H1 (cell line): ENCODE measurements at regions not wholly inside any gene's neighbourhood (a gene's known extent, or its start where the extent isn't known, plus 50 kb on each side); places are given as distances from the start of the nearest gene placed in this dataset.

ENCODE experiments used
- CTCF ChIA-PET: fragments of 300-600 bp; sonication (Branson Sonifier 250); formaldehyde crosslinking; loops from one replicate; lab custom pipeline; 2021; ENCODE audit not compliant: partially characterized antibody; lab: Charles Lee
- POLR2A ChIA-PET: fragments of 300-600 bp; sonication (Branson Sonifier 250); formaldehyde crosslinking; loops from one replicate; lab custom pipeline; 2021; ENCODE audit warnings: inconsistent platforms; ENCODE audit not compliant: partially characterized antibody; lab: Charles Lee
- DNase-seq, 2 experiments: peaks; one replicate each; pipeline versions ENCODE4 v3.0.0 to v3.0.0-alpha.2; 2010 to 2022; ENCODE audit warnings: low spot score in 2 of 2, low read depth in 1 of 2, mixed read lengths in 1 of 2
- FAIRE-seq: peaks from 2 replicates; lab custom pipeline; 2011; peaks lifted over from hg19 to GRCh38; lab: Jason Lieb, UNC
- H2AFZ ChIP-seq: 2 replicates; pipeline ENCODE4 v1.8.1; 2012; ENCODE audit warnings: low read length, inconsistent platforms
- H2AK5ac ChIP-seq: 2 replicates; pipeline ENCODE4 v1.6.1; 2013; ENCODE audit warnings: low read depth, low read length
- H2BK120ac ChIP-seq: replicated peaks from 2 replicates; pipeline ENCODE3; 2013; ENCODE audit warnings: low read depth, low read length, inconsistent platforms
- H2BK12ac ChIP-seq: 2 replicates; pipeline ENCODE4 v1.6.1; 2013; ENCODE audit warnings: low read depth, low read length
- H2BK15ac ChIP-seq: 2 replicates; pipeline ENCODE4 v1.6.1; 2013; ENCODE audit warnings: low read length
- H2BK20ac ChIP-seq: 2 replicates; pipeline ENCODE4 v1.6.1; 2013; ENCODE audit warnings: low read length
- H2BK5ac ChIP-seq: 2 replicates; pipeline ENCODE4 v1.6.1; 2013; ENCODE audit warnings: low read depth, low read length
- H3K14ac ChIP-seq: 2 replicates; pipeline ENCODE4 v1.6.1; 2013; ENCODE audit warnings: inconsistent platforms; ENCODE audit not compliant: insufficient read length
- H3K18ac ChIP-seq: 2 replicates; pipeline ENCODE4 v1.6.1; 2013; ENCODE audit warnings: low read length; ENCODE audit errors: extremely low read depth
- H3K23ac ChIP-seq: 2 replicates; pipeline ENCODE4 v1.6.1; 2013; ENCODE audit warnings: inconsistent platforms; ENCODE audit not compliant: insufficient read length
- H3K23me2 ChIP-seq: 2 replicates; pipeline ENCODE4 v1.6.1; 2013; ENCODE audit warnings: low read depth, low read length
- H3K27ac ChIP-seq: 2 replicates; pipeline ENCODE4 v1.6.1; 2011; ENCODE audit warnings: low read depth, low read length, inconsistent platforms
- H3K27me3 ChIP-seq, 4 experiments: replicated peaks in 1 of 4; 1 replicate in 1 of 4; 2 replicates in 3 of 4; pipeline versions ENCODE4 v1.6.1 to v1.8.1; 2011 to 2013; ENCODE audit warnings: low read length in 3 of 4, mild to moderate bottlenecking in 3 of 4, inconsistent platforms in 2 of 4, mixed read lengths in 2 of 4, moderate library complexity in 1 of 4; ENCODE audit not compliant: control insufficient read depth in 3 of 4, insufficient read depth in 3 of 4; ENCODE audit errors: extremely low read depth in 1 of 4
- H3K36me3 ChIP-seq, 4 experiments: 2 replicates each; pipeline versions ENCODE4 v1.6.1 to v1.8.1; 2011 to 2013; ENCODE audit warnings: mild to moderate bottlenecking in 4 of 4, low read length in 3 of 4, moderate library complexity in 2 of 4, control low read depth in 1 of 4, inconsistent platforms in 1 of 4; ENCODE audit not compliant: insufficient read depth in 4 of 4, control insufficient read depth in 2 of 4
- H3K4ac ChIP-seq: replicated peaks from 2 replicates; pipeline ENCODE3; 2013; ENCODE audit warnings: low read length, low read depth, mixed read lengths, inconsistent platforms; ENCODE audit not compliant: insufficient read length
- H3K4me1 ChIP-seq, 4 experiments: replicated peaks in 1 of 4; 1 replicate in 1 of 4; 2 replicates in 3 of 4; pipeline versions ENCODE4 v1.6.1 to v1.8.1; 2011 to 2013; ENCODE audit warnings: low read length in 3 of 4, inconsistent platforms in 2 of 4, mixed read lengths in 1 of 4; ENCODE audit not compliant: insufficient read depth in 4 of 4, control insufficient read depth in 3 of 4
- H3K4me2 ChIP-seq, 2 experiments: 2 replicates each; pipeline versions ENCODE4 v1.6.1 to v1.8.1; 2011 to 2013; ENCODE audit warnings: low read depth in 2 of 2, low read length in 2 of 2, control low read depth in 1 of 2, inconsistent platforms in 1 of 2, mild to moderate bottlenecking in 1 of 2; ENCODE audit not compliant: insufficient read depth in 1 of 2
- H3K4me3 ChIP-seq, 4 experiments: fragments of 200-600, 300-600 bp in 1 of 4; sonication (generic), shearing (Covaris generic), sonication (Bioruptor Twin) in 1 of 4; 2 replicates each; pipeline versions ENCODE4 v1.5.1 to v1.8.1; 2011 to 2016; ENCODE audit warnings: low read length in 4 of 4, low read depth in 3 of 4, control low read depth in 2 of 4, inconsistent platforms in 2 of 4, mild to moderate bottlenecking in 2 of 4, mixed read lengths in 1 of 4, moderate library complexity in 1 of 4; ENCODE audit not compliant: insufficient read depth in 2 of 4; ENCODE audit errors: extremely low read depth in 1 of 4
- H3K56ac ChIP-seq: replicated peaks from 2 replicates; pipeline ENCODE3; 2013; ENCODE audit warnings: low read depth, mild to moderate bottlenecking, mixed read lengths, low read length, inconsistent platforms; ENCODE audit not compliant: insufficient read length
- H3K79me1 ChIP-seq: 2 replicates; pipeline ENCODE4 v1.6.1; 2013; ENCODE audit warnings: low read depth, low read length, control low read depth
- H3K79me2 ChIP-seq, 2 experiments: 2 replicates each; pipeline versions ENCODE4 v1.6.1 to v1.8.1; 2012 to 2013; ENCODE audit warnings: low read length in 2 of 2, mild to moderate bottlenecking in 2 of 2, inconsistent platforms in 1 of 2; ENCODE audit not compliant: insufficient read depth in 2 of 2, control insufficient read depth in 1 of 2
- H3K9ac ChIP-seq, 4 experiments: replicated peaks in 1 of 4; 1 replicate in 1 of 4; 2 replicates in 3 of 4; pipeline versions ENCODE4 v1.6.1 to v1.8.1; 2011 to 2013; ENCODE audit warnings: low read depth in 3 of 4, low read length in 3 of 4, control low read depth in 2 of 4, mild to moderate bottlenecking in 2 of 4, moderate library complexity in 2 of 4, inconsistent platforms in 1 of 4; ENCODE audit errors: extremely low read depth in 1 of 4
- H3K9me3 ChIP-seq, 2 experiments: 2 replicates each; pipeline versions ENCODE4 v1.6.1 to v1.8.1; 2012 to 2013; ENCODE audit warnings: mild to moderate bottlenecking in 2 of 2, moderate library complexity in 2 of 2, control low read depth in 1 of 2, inconsistent platforms in 1 of 2, low read depth in 1 of 2, low read length in 1 of 2, mixed read lengths in 1 of 2; ENCODE audit not compliant: insufficient read depth in 2 of 2
- H4K20me1 ChIP-seq, 2 experiments: replicated peaks in 1 of 2; 2 replicates each; pipeline versions ENCODE3 to v1.8.1; 2011 to 2013; ENCODE audit warnings: inconsistent platforms in 2 of 2, low read length in 2 of 2, mild to moderate bottlenecking in 1 of 2; ENCODE audit not compliant: insufficient read depth in 2 of 2, control insufficient read depth in 1 of 2
- H4K5ac ChIP-seq: 2 replicates; pipeline ENCODE4 v1.6.1; 2013; ENCODE audit warnings: low read length, low read depth, mixed read lengths, inconsistent platforms; ENCODE audit not compliant: insufficient read length
- H4K8ac ChIP-seq: 2 replicates; pipeline ENCODE4 v1.8.0; 2013; ENCODE audit warnings: mild to moderate bottlenecking, moderate library complexity, low read length, inconsistent platforms; ENCODE audit not compliant: insufficient read depth; ENCODE audit errors: extremely low read depth
- H4K91ac ChIP-seq: replicated peaks from 2 replicates; pipeline ENCODE3; 2013; ENCODE audit warnings: low read length, mixed read lengths, inconsistent platforms; ENCODE audit not compliant: insufficient read length
- ASH2L ChIP-seq: fragments of 200-600, 300-600 bp; sonication (generic); IDR thresholded peaks from one replicate; pipeline ENCODE4 v1.7.1; 2017; ENCODE audit warnings: low read length
- BCL11A ChIP-seq, 2 experiments: IDR thresholded peaks; one replicate each; pipeline ENCODE4 v1.6.1; 2011; ENCODE audit warnings: low read depth in 2 of 2, low read length in 2 of 2, mild to moderate bottlenecking in 2 of 2
- CBX8 ChIP-seq: fragments of 300-800, 300-1000 bp; sonication (generic); IDR thresholded peaks from 2 replicates; pipeline ENCODE4 v1.7.1; 2016; ENCODE audit warnings: low read depth, low read length, borderline replicate concordance
- CEBPB ChIP-seq: IDR thresholded peaks from 2 replicates; pipeline ENCODE4 v1.6.1; 2012; ENCODE audit warnings: low read depth, low read length
- GTF2F1 ChIP-seq: IDR thresholded peaks from 2 replicates; pipeline ENCODE4 v1.6.1; 2012; ENCODE audit warnings: low read depth, low read length, improper control_type of control experiment, borderline replicate concordance
- JUN ChIP-seq: IDR thresholded peaks from 2 replicates; pipeline ENCODE4 v1.6.1; 2011; ENCODE audit warnings: low read depth, mild to moderate bottlenecking, improper control_type of control experiment, low read length
- RBBP5 ChIP-seq: IDR thresholded peaks from 2 replicates; pipeline ENCODE4 v1.7.1; 2012; ENCODE audit warnings: low read depth, mild to moderate bottlenecking, inconsistent platforms, low read length, moderate library complexity, borderline replicate concordance
- RFX5 ChIP-seq: IDR thresholded peaks from 2 replicates; pipeline ENCODE4 v1.6.1; 2011; ENCODE audit warnings: low read depth, low read length, improper control_type of control experiment, borderline replicate concordance
- SAP30 ChIP-seq: fragments of 300-600 bp; sonication (generic); IDR thresholded peaks from 2 replicates; pipeline ENCODE4 v1.7.1; 2012; ENCODE audit warnings: low read length, moderate library complexity, mild to moderate bottlenecking, inconsistent platforms; ENCODE audit not compliant: insufficient read depth, insufficient replicate concordance
- SIRT6 ChIP-seq: IDR thresholded peaks from one replicate; pipeline ENCODE4 v1.7.1; 2012; ENCODE audit warnings: low read length, inconsistent platforms
- SUZ12 ChIP-seq: fragments of 200-600 bp; sonication (generic); IDR thresholded peaks from 2 replicates; pipeline ENCODE4 v1.6.1; 2012; ENCODE audit warnings: mild to moderate bottlenecking, inconsistent platforms, low read length, moderate library complexity, mixed read lengths
- TAF7 ChIP-seq: optimal IDR thresholded peaks from 2 replicates; pipeline ENCODE3; 2011; ENCODE audit warnings: low read depth, mild to moderate bottlenecking, inconsistent platforms, low read length, moderate library complexity, borderline replicate concordance
- TEAD4 ChIP-seq: IDR thresholded peaks from 2 replicates; pipeline ENCODE4 v1.6.1; 2012; ENCODE audit warnings: low read depth, low read length, inconsistent platforms, mixed read lengths
- TF ChIP-seq, protein P1 (sequence below): IDR thresholded peaks from 2 replicates; pipeline ENCODE4 v1.6.1; 2011; ENCODE audit warnings: low read length, improper control_type of control experiment
- TF ChIP-seq, protein P2 (sequence below): IDR thresholded peaks from 2 replicates; pipeline ENCODE4 v1.6.1; 2011; ENCODE audit warnings: low read depth, mild to moderate bottlenecking, low read length; ENCODE audit not compliant: insufficient read depth

DNA sequence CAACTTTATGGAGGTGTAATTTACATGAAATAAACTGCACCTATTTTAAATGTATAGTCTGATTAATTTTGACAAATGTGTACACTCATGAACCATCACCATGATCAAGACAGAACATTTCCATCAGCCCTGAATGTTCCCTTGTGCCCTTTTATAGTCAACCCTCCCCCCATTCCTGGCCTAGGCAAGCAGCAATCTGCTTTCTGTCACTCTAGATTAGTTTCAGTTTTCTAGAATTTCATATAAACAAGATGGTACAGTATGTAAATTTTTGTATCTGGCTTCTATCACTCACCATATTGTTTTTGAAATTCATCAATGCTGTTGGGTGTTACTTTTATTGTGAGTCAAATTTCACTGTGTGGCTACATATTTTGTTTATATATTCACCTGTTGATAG, 234.2 kb upstream of the RPS6KA3 start:
- DNase-seq = no peak
- no peak overlapping the region for H4K91ac ChIP-seq
- H3K27me3 ChIP-seq = no peaks in the 10 kb centered on the region
- H2AK5ac ChIP-seq = no peak overlapping the region
- H3K27ac ChIP-seq = no peak overlapping the region
- no peak overlapping the region for H2BK5ac ChIP-seq
- H3K79me1 ChIP-seq = no peaks in the 10 kb centered on the region
- H3K4me3 ChIP-seq = no peak overlapping the region
- H3K4me1 ChIP-seq = no peaks in the 10 kb centered on the region
- H3K36me3 ChIP-seq = no peaks in the 10 kb centered on the region
- H2BK15ac ChIP-seq = no peak overlapping the region
- ChIA-PET POLR2A (no interaction called here), CTCF (no interaction called here)
- H3K79me2 ChIP-seq = no peaks in the 10 kb centered on the region
- H2BK20ac ChIP-seq = no peak overlapping the region
- no peak overlapping the region for H3K9ac ChIP-seq
- no peak overlapping the region for H4K8ac ChIP-seq
- H2BK120ac ChIP-seq = no peak overlapping the region
- H2BK12ac ChIP-seq = no peak overlapping the region
- no peaks in the 10 kb centered on the region for H3K9me3 ChIP-seq
- FAIRE-seq = no peak
- H3K14ac ChIP-seq = no peak overlapping the region
- H3K18ac ChIP-seq = no peak overlapping the region
- H3K4ac ChIP-seq = no peak overlapping the region
- H3K23me2 ChIP-seq = no peaks in the 10 kb centered on the region
- H2AFZ ChIP-seq = no peak overlapping the region
- no peak overlapping the region for H3K56ac ChIP-seq
- H4K20me1 ChIP-seq = no peaks in the 10 kb centered on the region
- no peak overlapping the region for H3K4me2 ChIP-seq
- no peak overlapping the region for H4K5ac ChIP-seq
- H3K23ac ChIP-seq = no peak overlapping the region
- TF ChIP-seq, protein P1, sequence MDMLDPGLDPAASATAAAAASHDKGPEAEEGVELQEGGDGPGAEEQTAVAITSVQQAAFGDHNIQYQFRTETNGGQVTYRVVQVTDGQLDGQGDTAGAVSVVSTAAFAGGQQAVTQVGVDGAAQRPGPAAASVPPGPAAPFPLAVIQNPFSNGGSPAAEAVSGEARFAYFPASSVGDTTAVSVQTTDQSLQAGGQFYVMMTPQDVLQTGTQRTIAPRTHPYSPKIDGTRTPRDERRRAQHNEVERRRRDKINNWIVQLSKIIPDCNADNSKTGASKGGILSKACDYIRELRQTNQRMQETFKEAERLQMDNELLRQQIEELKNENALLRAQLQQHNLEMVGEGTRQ = no peak
- TF ChIP-seq RBBP5 (no peak), CEBPB (no peak), BCL11A (IDR thresholded peaks at IDR 0.05; ENCODE audit: low read depth in 2 of 2, low read length in 2 of 2) (no peak), TAF7 (no peak), CBX8 (no peak), SAP30 (no peak), TEAD4 (no peak), RFX5 (no peak), GTF2F1 (no peak), ASH2L (no peak), JUN (no peak), SUZ12 (no peak), SIRT6 (no peak)
- TF ChIP-seq, protein P2, sequence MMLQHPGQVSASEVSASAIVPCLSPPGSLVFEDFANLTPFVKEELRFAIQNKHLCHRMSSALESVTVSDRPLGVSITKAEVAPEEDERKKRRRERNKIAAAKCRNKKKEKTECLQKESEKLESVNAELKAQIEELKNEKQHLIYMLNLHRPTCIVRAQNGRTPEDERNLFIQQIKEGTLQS = no peak
